ENCODE measurements at regions not wholly inside any gene's neighbourhood (a gene's known extent, or its start where the extent isn't known, plus 50 kb on each side); places are given as distances from the start of the nearest gene placed in this dataset.
"Not testable (repeated sequence)": the region's sequence is repeated elsewhere in the genome, so short reads cannot be mapped to it uniquely, and the experiment has no call there.

DNA sequence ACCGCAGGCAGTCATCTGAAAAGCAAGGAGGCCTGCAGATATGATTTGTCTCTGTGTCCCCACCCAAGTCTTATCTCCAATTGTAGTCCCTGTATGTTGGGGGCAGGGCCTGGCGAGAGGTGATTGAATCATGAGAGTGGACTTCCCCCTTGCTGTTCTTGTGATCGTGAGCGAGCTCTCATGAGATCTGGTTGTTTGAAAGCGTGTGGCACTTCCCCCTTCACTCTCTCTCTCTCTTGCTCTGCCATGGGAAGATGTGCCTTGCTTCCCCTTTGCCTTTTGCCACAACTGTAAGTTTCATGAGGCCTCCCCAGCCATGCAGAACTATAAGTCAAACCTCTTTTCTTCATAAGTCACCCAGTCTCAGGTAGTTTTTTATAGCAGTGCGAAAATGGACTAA, 83.3 kb downstream of the TMCO5A start:
- Histone ChIP-seq H3K27me3 (no peaks in the 10 kb centered on the region), H3K4me3 (no peak overlapping the region), H3K4me1 (no peaks in the 10 kb centered on the region), H3K9me3 (no peaks in the 10 kb centered on the region), H3K27ac (no peak overlapping the region), H3K36me3 (no peaks in the 10 kb centered on the region)
- TF ChIP-seq, protein P1, sequence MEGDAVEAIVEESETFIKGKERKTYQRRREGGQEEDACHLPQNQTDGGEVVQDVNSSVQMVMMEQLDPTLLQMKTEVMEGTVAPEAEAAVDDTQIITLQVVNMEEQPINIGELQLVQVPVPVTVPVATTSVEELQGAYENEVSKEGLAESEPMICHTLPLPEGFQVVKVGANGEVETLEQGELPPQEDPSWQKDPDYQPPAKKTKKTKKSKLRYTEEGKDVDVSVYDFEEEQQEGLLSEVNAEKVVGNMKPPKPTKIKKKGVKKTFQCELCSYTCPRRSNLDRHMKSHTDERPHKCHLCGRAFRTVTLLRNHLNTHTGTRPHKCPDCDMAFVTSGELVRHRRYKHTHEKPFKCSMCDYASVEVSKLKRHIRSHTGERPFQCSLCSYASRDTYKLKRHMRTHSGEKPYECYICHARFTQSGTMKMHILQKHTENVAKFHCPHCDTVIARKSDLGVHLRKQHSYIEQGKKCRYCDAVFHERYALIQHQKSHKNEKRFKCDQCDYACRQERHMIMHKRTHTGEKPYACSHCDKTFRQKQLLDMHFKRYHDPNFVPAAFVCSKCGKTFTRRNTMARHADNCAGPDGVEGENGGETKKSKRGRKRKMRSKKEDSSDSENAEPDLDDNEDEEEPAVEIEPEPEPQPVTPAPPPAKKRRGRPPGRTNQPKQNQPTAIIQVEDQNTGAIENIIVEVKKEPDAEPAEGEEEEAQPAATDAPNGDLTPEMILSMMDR (IDR thresholded peaks at IDR 0.05), result no peak
- TF ChIP-seq POLR2A (IDR thresholded peaks at IDR 0.05), result no peak
- no peak for DNase-seq

DNA sequence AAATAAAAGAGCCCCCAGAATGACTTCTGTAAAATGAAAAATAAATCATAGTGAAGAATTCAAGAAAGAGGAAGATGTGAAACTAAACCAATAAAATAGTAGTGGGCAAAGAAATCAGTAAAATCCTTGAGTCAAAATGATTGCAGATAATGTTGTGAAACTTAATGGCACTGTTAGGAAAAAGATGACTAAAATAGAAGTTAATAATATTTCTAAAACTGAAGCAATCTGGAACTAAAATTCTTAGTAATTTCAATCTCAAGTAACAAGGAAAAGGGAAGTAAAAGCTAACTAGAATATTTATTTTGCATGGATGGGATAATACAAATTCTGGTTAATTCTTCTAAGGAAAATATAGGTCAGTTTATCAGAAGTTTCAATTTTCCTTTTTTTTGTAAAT, 84.6 kb downstream of the TMCO5A start:
- no peak for DNase-seq
- H3K36me3 ChIP-seq, result no peaks in the 10 kb centered on the region
- TF ChIP-seq, protein P1 (IDR thresholded peaks at IDR 0.05), result no peak
- no peak for TF ChIP-seq POLR2A (IDR thresholded peaks at IDR 0.05)
- no peak overlapping the region for H3K27ac ChIP-seq
- H3K27me3 ChIP-seq, result no peaks in the 10 kb centered on the region
- no peaks in the 10 kb centered on the region for H3K4me1 ChIP-seq
- H3K4me3 ChIP-seq, result no peak overlapping the region
- H3K9me3 ChIP-seq, result no peaks in the 10 kb centered on the region

DNA sequence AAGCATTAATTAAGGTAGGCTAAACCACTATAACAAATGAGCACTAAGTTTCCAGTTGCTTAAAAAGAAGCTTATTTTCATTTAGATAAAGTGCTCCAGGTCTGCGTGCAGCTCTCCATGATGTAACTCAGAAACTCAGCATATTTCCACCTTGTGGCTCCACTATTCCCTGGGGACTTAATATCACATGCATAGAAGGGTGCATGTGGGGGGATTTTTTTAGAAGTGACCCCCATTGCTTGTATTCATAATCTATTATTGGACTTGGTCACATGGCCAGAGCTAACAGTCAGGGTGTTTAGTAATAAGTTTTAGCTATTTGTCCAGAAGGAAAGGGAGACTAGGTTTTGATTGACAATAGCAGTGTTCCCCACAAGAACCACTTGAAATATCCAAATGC, 86.8 kb downstream of the TMCO5A start:
- Histone ChIP-seq H3K4me3 (no peak overlapping the region), H3K27me3 (no peaks in the 10 kb centered on the region), H3K27ac (no peak overlapping the region), H3K36me3 (no peaks in the 10 kb centered on the region), H3K9me3 (no peaks in the 10 kb centered on the region), H3K4me1 (no peaks in the 10 kb centered on the region)
- no peak for TF ChIP-seq POLR2A (IDR thresholded peaks at IDR 0.05)
- TF ChIP-seq, protein P1 (IDR thresholded peaks at IDR 0.05), result no peak
- DNase-seq, result no peak

DNA sequence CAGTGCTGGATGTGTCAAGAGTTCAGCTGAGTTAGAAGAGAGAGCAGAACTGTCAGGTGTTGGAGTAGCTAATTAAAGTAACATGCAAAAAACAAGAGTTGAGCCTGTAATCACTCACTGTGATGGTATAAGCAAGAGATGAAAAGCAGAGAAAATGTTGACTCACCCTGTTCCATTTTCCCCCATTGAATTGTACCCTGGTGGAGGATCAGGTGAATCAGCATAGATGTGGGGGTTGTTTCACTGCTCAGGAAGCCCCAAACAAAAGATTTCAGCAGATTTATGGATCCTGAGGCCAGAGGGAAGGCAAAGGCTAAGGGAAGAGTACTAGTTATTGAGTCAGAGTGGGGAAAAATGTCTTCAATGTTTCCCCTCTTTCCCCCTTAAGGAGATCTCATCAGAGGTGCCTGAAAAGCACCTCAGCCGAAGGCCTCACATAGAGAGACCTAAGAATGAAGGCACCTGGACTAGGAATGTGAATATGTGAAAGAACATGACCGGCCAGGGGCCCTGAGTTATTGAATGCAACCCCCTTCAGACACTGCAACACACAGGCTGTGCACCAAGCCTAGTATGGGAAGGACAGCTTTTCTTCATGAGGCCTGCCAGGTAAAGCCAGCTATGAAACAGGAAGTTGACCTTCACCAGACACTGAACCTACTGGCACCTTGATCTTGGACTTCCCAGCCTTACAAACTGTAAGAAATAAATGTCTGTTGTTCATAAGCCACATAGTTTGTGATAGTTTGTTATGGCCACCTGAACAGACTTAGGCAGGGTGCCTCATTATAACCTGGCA, 90.1 kb downstream of the TMCO5A start:
- Histone ChIP-seq H3K27me3 (no peaks in the 10 kb centered on the region), H3K36me3 (no peaks in the 10 kb centered on the region), H3K27ac (no peak overlapping the region), H3K4me1 (no peaks in the 10 kb centered on the region), H3K4me3 (no peak overlapping the region), H3K9me3 (no peaks in the 10 kb centered on the region)
- TF ChIP-seq POLR2A (IDR thresholded peaks at IDR 0.05), result no peak
- TF ChIP-seq, protein P1 (IDR thresholded peaks at IDR 0.05), result no peak
- no peak for DNase-seq

DNA sequence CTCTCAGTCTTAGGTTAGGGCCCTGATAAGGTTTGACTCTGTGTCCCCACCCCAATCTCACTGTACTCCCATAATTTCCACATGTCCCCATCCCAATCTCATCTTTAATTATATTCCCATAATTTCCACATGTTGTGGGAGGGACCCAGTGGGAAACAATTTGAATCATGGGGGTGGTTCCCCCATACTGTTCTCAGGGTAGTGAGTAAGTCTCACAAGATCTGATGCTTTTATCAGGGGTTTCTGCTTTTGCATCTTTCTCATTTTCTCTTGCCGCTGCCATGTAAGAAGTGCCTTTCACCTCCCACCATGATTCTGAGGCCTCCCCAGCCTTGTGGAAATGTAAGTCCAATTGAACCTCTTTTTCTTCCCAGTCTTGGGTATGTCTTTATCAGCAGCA, 91.2 kb downstream of the TMCO5A start:
- not testable (repeated sequence) for DNase-seq, H3K36me3 ChIP-seq, H3K4me1 ChIP-seq, H3K4me3 ChIP-seq, H3K27me3 ChIP-seq, H3K9me3 ChIP-seq, H3K27ac ChIP-seq

DNA sequence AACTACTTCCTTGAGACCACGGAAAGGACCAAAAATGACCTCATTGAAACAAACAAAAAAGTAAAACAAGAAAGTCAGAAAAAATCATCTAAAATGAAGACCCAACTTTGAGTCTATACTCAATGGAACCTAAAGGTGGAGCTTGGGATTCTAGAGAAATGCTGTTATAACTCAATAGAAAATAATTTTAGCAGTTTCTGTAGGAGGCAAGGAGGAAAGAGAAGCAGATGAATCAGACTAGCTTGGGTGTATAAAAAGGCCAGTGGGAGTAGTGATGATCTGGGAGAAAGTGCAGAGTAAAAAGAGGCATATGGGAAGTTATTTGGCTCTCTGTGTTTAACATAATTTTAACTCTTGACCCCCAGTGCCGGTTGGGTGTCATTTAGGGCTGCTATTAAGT, 94.4 kb downstream of the TMCO5A start:
- no peaks in the 10 kb centered on the region for H3K27me3 ChIP-seq
- no peak overlapping the region for H3K27ac ChIP-seq
- DNase-seq, result no peak
- H3K4me3 ChIP-seq, result no peak overlapping the region
- no peaks in the 10 kb centered on the region for H3K4me1 ChIP-seq
- H3K9me3 ChIP-seq, result no peaks in the 10 kb centered on the region
- no peak for TF ChIP-seq POLR2A (IDR thresholded peaks at IDR 0.05)
- TF ChIP-seq, protein P1 (IDR thresholded peaks at IDR 0.05), result no peak
- H3K36me3 ChIP-seq, result no peaks in the 10 kb centered on the region

All from Peyer's patch (tissue), 4 donors.